ENCODE measurements at regions not wholly inside any gene's neighbourhood (a gene's known extent, or its start where the extent isn't known, plus 50 kb on each side); places are given as distances from the start of the nearest gene placed in this dataset.

DNA sequence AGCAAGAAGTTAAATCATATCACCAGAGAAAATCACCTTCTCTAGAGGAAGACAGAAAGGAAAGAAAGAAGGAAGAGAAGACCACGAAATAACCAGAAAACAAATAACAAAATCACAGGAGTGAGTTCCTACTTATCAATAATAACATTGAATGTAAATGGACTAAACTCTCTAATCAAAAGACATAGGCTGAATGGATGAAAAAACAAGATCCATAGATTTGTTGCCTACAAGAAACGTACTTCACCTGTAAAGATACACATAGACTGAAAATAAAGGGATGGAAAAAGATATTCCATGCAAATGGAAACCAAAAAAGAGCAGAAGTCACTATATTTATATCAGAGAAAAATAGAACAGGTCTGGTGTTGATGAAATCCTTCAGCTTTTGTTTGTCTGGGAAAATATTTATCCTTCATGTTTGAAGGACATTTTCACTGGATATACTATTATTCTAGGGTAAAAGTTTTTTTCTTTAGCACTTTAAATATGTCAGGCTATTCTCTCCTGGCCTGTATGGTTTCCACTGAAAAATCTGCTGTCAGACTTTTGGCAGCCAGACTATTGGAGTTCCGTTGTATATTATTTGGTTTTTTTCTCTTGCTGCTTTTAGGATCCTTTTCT is 202.5 kb upstream of the DUSP10 start:
- DNase-seq: no peak

DNA sequence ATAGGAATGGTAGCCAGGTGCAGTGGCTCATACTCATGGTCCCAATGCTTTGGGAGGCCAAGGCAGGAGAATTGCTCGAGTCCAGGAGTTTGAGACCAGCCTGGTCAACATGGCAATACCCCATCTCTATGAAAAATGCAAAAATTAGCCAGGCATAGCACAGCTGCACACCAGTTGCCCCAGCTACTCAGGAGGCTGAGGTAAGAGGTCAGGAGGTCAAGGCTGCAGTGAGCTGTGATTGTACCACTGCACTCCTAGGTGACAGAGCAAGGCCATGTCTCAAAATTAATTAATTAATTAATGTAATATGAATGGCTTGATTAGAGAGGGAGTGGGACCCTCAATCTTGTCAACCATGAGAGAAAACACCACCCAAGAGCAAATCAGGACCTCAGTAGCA is 198.7 kb upstream of the DUSP10 start:
- DNase-seq: no peak

DNA sequence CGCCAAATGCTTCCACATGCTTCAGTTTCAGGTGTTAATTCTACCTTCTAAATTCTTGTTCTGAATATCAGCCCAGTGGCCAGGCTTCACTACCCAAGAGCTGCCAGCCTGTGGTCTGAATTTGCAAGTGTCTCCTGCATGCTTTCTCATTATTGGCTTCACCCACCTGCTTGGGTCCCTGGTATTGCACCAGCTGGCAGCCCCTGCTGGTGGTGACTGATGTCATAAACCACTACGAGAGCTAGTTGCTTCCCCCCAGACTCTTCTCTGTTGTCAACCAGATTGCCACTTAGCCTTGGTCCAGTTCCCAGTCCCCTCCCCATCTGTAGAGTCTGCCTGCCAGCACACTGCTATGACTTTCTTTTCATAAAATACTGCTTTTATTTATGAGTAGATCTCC is 197.7 kb upstream of the DUSP10 start:
- DNase-seq: no peak

DNA sequence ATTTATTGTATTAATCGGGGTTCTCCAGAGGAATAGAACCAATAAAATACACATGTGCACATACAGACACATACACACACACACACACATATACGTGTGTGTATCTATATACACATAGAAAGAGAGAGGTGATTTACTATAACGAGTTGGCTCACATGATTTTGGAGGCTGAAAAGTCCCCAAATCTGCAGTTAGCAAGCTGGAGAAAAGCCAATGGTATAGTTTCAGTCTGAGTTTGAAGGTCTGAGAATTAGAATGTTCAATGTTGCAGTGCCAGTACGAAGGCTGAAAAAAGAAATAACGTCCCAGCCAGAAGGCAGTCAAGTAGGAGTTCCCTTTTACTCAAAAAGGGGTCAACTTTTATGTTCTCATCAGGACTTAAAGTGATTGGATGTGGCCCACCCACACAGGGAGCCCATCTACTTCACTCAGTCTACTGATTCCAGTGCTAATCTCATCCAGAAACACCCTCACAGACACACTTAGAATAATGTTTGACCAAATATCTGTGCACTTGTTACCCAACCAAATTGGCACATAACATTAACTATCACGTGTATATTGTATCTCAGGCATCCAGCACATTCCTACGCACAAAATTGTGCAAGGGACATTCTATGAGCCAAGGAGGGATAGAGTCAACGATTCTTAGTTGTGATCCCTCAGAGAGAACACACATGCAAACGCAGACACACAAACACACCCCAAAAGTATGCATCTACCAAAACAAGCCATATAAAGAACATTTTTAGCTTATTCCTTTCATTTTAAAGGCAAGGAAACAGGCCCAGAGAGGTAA is 195.5 kb upstream of the DUSP10 start:
- no peak for DNase-seq

DNA sequence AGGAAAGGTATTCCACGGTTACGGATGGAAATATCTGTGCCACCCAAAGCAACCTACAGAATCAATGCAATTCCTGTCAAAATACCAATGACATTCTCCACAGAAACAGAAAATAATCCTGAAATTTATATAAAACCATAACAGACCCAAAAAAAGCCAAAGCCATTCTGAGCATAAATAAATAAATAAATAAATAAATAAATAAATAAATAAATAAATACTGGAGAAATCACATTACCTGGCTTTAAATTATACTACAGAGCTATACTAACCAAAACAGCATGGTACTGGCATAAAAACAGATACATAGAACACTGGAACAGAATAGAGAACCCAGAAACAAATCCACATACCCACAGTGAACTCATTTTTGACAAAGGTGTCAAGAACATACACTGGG is 191.9 kb upstream of the DUSP10 start:
- DNase-seq: no peak

DNA sequence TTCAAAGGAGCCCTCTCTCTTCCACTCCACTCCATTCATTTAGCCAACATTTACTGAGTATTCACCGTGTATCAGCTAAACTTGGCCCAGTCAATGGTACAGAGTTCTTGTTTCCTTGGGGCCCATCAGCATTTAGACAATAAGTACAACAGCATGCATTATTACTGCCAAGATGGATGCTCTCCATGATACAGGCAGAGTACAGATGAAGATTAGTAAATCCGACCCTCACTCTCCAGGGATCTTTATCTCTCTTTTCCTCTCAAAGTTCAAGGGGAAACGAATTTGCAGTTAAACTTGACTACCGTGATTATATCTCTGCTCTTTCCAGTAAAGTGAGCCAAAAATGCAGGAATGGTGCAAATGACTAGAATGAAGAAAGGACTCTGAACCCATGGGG is 184.6 kb upstream of the DUSP10 start:
- DNase-seq: no peak

DNA sequence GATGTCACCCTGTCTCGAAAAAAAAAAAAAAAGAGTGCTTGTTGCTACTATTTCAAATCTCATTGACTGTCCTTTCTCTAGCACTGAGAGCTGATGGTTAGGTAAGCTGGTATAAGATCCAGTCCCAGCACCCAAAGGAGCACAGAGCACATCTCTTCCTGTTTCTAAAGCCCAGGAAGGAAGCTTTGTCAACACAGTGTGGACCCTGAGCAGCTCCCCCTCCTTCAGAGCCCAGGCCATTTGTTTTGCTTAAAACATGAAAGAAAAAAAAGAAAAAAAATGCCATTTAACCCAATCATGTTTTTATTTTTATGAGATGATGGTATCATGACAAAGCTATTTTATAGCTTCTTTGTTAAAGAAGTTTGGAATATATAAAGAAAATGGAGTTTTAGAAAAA is 184.1 kb upstream of the DUSP10 start:
- no peak for DNase-seq

DNA sequence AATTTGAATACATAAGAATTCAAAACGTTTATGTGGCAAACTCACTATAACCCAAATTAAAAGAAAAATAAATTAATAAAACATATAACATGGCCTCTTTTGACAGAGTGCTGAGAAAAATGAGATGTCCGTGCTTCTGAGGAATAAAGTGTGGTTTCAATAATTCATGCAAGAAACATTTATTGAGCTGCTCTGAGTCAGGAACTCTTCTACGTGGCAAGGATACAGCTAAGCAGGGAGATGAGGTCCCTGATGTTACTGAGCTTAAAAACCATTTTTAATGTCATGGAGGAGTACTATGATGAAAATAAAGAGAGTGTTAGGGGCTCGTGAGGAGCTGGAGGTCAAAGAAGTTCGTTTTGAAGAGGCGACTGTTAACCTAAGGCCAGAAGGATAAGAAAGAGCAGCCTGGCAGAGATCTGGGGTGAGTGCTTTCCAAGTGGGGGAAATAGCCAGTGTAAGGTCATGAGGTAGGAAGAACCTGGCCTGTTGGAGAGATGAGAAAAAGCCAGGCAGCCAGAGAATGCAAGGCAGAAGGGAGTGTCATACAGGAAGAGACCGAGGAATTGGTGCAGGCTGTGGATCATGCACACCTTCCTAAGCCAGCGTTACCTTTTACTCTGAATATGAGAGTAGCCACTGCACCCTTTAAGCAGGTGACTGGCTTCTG is 182.2 kb upstream of the DUSP10 start:
- no peak for DNase-seq

DNA sequence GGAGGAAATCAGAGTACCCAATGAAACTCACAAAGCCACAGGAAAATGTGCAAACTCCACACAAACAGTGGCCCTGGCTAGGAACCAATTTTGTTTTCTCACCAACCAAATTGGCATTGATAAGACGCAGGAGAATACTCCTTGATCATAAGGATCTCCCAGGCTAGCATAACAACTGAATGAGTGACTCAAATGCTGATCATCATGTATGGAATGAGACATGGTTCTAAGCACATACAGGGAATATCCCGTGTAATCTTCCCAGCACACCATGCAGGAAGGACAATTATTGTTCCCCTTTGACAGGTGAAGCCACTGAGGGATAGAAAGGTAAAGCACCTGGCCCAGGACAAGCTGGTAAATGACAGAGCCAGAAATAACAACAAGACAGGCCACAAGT is 180.0 kb upstream of the DUSP10 start:
- DNase-seq: no peak

DNA sequence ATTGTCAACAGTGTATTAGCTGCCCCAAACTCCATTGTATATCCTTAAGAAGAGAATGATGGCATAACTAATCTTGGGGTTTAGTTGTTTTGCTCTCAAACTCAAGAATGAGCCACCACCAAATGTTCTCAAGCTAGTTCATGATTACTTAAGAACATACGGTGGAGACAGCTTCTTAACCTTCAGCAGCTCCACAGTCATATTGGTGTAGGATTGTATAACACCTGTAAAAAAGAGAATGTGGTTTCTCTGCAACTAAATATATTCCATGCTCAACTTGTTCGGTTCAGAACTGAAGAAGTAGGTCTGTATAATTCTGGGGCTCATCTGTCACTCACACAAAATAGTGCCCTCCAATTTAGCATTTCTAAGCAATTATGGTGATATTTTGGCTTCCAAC is 177.9 kb upstream of the DUSP10 start:
- DNase-seq: no peak

DNA sequence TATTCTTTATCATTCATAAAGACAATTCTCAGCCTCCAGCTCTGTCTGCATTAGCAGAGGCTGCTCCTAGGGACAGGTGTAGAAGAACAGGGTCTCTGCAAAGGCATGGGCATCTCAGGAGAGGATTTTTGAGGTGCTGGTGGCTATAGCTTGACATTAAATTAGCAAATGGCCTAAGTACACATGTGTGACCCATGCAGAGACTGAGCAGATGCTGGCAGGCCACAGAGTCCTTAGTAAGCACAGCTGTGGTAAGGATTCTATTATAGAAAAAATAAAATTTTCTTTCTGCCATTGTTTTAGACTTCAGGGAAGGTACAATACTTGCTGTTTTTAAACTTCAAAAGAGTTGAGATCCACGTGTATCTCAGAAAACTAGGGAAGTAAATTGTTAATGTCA is 177.5 kb upstream of the DUSP10 start:
- no peak for DNase-seq

DNA sequence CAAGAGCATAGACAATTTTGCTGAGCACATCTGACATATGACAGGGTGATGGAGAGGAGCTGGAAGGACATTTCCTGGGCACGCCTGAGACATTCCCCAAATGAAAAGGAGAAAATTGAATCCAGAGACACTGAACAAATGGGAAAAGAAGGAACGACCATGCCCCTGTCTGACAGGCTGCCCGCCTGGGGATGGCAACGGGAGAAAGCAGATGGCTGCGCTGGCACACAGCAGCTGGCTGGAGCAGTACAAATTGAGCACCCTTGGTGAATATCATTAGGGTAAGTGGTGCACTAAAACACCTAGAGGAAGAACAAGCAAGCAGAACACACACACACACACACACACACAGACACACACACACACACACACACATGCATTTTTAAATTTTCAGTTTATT is 174.3 kb upstream of the DUSP10 start:
- DNase-seq: no peak

DNA sequence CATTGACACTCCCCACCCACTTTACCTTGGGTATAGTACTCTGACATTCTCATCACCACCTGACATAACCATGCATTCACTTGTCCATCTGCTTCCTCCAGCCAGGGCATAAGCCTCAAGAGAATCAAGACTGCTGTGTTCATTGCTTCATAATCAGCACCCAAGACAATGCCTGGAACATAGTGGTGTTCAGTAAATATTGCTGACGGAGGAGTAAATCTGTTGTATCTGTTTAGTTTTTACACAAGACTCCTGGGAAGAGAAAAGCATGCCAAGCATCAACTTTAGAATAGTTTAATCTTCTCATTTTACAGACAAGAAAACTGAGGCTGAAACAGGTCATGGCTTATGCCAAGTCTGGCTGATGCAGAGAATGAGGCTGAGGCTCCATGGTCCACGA is 173.9 kb upstream of the DUSP10 start:
- DNase-seq: no peak

DNA sequence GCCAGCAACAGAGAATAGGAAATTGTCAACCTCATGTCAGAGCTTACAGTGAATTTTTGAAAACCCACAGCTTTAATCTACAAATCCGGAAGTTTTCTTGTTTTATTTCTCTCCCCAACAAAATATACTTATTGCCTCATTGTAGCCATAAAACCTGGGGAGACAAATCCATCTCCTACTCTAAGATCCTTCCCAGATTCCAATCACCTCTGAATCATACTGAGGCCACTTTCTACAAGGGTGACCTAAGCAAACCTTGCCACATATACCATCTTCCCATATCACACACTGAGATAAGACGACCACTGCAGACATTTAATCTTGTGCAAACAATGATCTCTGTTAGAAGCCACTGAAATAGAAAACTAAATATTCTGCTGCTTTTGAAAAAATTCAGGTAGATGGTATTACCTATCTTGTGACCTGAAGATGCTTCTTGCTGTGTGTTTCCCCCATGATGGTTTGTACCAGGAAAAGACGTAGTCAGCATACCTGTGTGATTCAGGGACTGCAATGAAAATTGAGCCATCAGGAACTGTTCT is 171.5 kb upstream of the DUSP10 start:
- DNase-seq: no peak

DNA sequence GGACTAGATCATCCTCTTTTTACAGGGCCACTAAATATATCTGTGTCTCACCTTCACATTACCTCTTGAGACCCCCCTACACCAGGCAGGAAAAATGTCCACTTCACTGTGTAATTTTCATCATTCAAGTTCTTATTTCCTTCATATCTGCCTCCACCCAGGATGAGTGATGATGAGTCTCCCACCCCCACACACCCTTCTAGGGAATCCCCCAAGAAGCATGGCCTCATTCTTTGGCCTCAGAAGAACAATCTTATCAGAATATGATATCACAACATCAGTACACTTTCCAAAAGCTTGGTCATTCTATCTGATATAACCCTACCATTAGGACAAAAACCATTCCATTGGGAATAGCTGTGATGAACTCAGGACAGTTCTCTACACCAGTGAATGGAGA is 170.3 kb upstream of the DUSP10 start:
- DNase-seq: no peak

DNA sequence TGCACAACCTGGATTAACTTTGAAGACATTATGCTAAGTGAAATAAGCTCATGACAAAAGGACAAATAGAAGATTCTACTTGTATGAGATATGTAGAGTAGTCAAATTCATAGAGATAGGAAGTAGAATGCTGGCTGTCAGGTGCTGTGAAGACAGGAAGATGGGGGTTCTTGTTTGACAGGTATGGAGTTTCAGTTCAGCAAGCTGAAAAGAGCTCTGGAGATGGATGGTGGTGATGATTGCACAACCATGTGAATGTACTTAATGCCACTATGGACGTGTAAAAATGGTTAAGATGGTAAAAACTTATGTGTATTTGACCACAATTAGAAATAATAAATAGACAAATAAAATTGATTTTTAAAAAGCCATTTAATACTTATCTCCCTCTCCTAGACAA is 169.8 kb upstream of the DUSP10 start:
- no peak for DNase-seq

DNA sequence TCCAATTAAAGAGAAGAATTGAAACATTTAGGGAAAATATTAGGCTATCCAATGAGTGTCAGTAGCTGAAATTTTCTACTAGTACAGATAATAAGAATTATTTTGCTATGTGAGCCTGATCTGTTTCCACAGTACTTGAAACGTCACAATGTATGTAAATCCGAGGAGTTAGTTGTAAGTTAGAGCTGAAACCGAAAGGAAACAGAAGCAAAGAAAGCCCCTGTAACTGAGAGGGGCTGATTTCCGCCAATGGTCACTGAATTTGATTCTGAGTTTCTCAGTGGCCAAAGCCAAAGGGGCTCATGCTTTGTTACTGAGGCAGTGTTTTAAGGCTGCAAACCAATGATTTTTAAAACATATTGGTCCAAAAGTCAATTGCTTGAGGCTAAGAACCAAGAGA is 168.3 kb upstream of the DUSP10 start:
- no peak for DNase-seq

DNA sequence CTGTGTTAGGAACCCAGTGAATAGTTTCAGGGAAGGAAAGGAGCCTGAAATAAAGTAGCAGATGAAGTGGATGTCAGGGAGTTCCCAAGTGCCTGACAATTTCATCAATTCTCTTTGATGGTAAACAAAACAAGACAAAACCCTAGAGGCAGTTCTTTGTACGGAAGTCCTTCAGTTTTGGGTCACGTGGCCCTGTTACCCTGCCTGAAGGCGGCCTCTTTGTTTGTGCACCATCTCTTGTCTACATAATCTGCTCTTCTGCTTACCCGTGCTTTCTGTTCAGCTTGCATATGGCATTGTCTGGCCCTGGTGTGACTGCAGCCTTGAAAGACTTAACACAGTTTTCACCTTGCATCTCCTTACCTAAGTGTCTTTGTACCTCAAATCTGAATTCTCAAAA is 166.7 kb upstream of the DUSP10 start:
- DNase-seq: no peak

DNA sequence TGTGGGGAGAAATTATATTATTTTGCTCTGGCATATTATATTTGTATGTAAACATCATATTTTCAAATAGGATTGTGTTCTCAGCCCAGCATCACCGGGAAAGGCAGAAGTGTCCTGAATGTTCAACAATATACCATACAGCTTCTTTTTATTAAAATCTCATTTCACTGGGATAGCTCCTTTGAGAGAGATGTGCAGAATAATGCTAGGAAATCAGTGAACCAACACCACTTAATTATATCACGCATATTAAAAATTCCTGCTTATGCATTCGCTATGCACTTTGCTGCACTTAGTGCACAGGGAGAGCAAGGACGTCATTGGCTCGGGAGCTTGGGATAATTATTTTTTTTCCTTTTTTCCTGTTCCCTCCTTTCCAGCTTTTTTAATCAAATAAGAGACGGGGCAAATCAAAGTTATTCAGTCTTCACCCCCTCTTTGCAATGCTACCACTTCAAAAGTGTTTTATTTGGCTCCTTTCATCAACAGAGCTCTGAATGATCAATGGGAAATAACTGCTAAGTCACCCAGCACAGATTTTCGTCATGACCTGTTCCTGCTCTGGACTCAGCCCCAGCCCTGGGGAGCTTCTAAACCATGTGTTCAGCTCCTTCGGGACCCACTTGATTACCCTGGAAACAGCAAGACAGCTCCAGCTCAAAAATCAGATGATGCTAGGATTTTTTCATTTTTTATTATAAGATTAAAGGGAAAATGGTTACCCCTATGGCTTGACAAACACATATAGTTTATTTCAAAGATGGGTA is 165.5 kb upstream of the DUSP10 start:
- no peak for DNase-seq

DNA sequence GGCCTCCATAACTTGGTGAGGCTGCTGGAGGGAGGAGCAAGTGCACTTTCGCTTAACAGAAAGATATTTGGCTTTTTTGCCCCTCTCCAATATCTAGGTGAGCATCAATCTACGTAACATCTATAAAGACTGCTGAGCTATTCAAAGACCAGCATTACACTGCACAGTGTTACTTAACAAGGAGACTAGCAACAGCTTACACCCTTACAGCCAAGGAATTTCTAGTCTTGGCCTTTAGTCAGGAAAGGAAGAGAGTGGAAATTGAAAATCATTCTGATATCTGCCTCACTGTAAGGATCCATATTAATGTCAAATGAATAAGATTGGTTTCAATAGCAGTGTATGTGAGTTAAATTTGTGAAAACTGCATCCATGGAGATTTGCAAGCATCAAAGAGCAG is 163.9 kb upstream of the DUSP10 start:
- DNase-seq: no peak

DNA sequence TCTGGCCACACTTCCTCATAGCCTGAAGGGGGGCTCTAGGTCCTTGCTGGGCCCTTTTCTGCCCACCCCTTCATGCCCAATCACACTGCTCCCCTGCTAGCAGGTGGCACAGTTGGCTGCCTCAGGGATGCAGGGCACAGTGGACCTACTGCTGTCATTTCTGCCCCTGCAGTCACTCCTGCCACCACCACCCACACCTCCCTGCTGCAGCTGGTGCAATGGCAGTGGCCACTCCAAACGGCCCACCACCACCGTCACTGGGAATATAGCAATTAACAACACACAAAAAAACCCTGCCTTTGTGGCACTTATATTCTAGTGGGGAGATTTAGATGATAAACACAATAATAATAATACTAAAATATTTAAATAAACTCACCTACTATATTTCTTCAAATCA is 162.4 kb upstream of the DUSP10 start:
- DNase-seq: no peak

DNA sequence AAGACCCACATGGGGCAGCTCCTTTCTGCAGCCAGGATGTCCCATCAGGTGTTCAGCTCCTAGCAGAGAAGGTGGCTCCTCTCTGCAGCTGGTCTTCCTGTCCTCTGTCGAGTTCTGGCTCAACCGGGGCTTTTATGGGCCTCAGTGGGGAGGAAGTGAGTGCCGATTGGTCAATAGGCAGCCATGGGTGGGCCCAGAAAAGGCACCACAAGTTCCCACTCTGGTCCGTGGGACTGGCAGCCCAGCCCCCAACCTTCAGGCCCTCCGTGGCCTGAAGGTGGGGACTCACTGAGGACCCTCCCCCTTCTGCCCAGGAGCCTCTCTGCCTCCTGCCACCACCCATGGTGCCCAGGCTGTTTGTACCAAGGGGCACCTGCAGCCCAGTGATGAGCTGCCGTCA is 161.7 kb upstream of the DUSP10 start:
- DNase-seq: no peak

DNA sequence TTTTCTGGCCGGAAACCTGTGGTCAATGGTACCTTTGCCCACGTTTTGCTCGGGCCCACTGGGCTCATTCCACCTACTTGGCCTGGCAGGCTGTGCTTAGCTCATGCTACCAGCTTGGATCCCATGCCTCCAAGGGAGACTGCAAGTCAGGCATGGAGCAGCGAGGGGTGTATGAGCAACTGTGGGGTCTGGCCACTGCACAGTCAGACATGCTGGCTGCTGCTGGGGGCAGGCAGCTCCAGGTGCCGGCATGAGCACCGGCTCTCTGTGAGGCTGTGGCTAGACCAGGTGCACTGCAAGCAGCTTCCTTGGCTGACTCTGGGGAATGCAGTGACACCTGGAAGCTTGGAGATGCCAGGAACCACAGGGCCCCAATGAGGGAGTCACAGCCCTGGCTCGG is 161.1 kb upstream of the DUSP10 start:
- no peak for DNase-seq
